Neural progenitor cell (in vitro differentiated cells): ENCODE measurements at regions not wholly inside any gene's neighbourhood (a gene's known extent, or its start where the extent isn't known, plus 50 kb on each side); places are given as distances from the start of the nearest gene placed in this dataset.

ENCODE experiments used
- CTCF ChIP-seq: fragments of 200-600 bp; sonication (generic); IDR thresholded peaks from 2 replicates; pipeline ENCODE4 v1.5.1; 2017; ENCODE audit warnings: antibody characterized with exemption, mild to moderate bottlenecking
- EZH2phosphoT487 ChIP-seq: fragments of 200-600 bp; sonication (generic); IDR thresholded peaks from 2 replicates; pipeline ENCODE4 v1.6.1; 2017; ENCODE audit warnings: antibody characterized with exemption

- TF ChIP-seq CTCF, result no peak
- TF ChIP-seq EZH2phosphoT487, result no peak
These were observed 217.1 kb upstream of the CHRM3 start for GRCh38 chr1:239169276-239169675.
